Endothelial cell of umbilical vein (primary cell): ENCODE measurements at regions not wholly inside any gene's neighbourhood (a gene's known extent, or its start where the extent isn't known, plus 50 kb on each side); places are given as distances from the start of the nearest gene placed in this dataset.

ENCODE experiments used
- BruUV-seq: library from RNA; stranded (reverse); fragments of 400-500 nt; replicated peaks from 2 replicates; lab custom pipeline; 2021; lab: Mats Ljungman, UMichigan
- CTCF ChIA-PET: fragments of 300-600, 350-600 bp; sonication (Branson Sonifier 250); formaldehyde crosslinking; loops from one replicate; lab custom pipeline; 2021; ENCODE audit warnings: antibody characterized with exemption, inconsistent platforms; lab: Charles Lee
- POLR2A ChIA-PET: fragments of 300-600, 350-600 bp; sonication (Branson Sonifier 250); formaldehyde crosslinking; loops from one replicate; lab custom pipeline; 2021; ENCODE audit warnings: antibody characterized with exemption, inconsistent platforms; lab: Charles Lee
- DNase-seq: peaks from one replicate; pipeline ENCODE4 v3.0.0-alpha.2; 2011; ENCODE audit warnings: low read depth, low spot score
- FAIRE-seq: peaks from 2 replicates; lab custom pipeline; 2011; peaks lifted over from hg19 to GRCh38; lab: Jason Lieb, UNC
- H2AFZ ChIP-seq: 2 replicates; pipeline ENCODE4 v1.6.0; 2012; ENCODE audit warnings: low read depth, low read length, control low read depth, inconsistent platforms
- H3K27ac ChIP-seq: 2 replicates; pipeline ENCODE4 v1.5.1; 2011; ENCODE audit warnings: low read depth, mild to moderate bottlenecking, control low read depth, low read length, moderate library complexity; ENCODE audit not compliant: insufficient read depth
- H3K27me3 ChIP-seq, 2 experiments: 2 replicates each; pipeline versions ENCODE4 v1.6.0 to v1.6.1; 2011; ENCODE audit warnings: low read length in 2 of 2, mixed read lengths in 1 of 2; ENCODE audit not compliant: control insufficient read depth in 2 of 2, insufficient read depth in 2 of 2
- H3K36me3 ChIP-seq, 2 experiments: 2 replicates in 1 of 2; 3 replicates in 1 of 2; pipeline ENCODE4 v1.5.1; 2011; ENCODE audit warnings: low read length in 2 of 2, mild to moderate bottlenecking in 1 of 2, moderate library complexity in 1 of 2; ENCODE audit not compliant: control insufficient read depth in 2 of 2, insufficient read depth in 2 of 2; ENCODE audit errors: extremely low read depth in 1 of 2
- H3K4me1 ChIP-seq: 3 replicates; pipeline ENCODE4 v1.5.1; 2011; ENCODE audit warnings: mild to moderate bottlenecking, low read length; ENCODE audit not compliant: control insufficient read depth, insufficient read depth; ENCODE audit errors: extremely low read depth
- H3K4me2 ChIP-seq: 2 replicates; pipeline ENCODE4 v1.6.1; 2011; ENCODE audit warnings: low read length, control low read depth, mixed read lengths; ENCODE audit not compliant: insufficient read depth
- H3K4me3 ChIP-seq, 3 experiments: fragments of 200-600 bp in 1 of 3; sonication (generic), shearing (Covaris generic) in 1 of 3; replicated peaks in 1 of 3; 2 replicates each; pipeline ENCODE4 v1.5.1; 2011 to 2016; ENCODE audit warnings: control low read depth in 3 of 3, low read length in 3 of 3, mild to moderate bottlenecking in 2 of 3, inconsistent platforms in 1 of 3, low read depth in 1 of 3, moderate library complexity in 1 of 3; ENCODE audit not compliant: insufficient read depth in 1 of 3
- H3K79me2 ChIP-seq: 2 replicates; pipeline ENCODE4 v1.6.0; 2012; ENCODE audit warnings: low read length, inconsistent platforms; ENCODE audit not compliant: control insufficient read depth, insufficient read depth
- H3K9ac ChIP-seq: replicated peaks from 2 replicates; pipeline ENCODE3; 2011; ENCODE audit warnings: low read length, control low read depth; ENCODE audit not compliant: insufficient read depth; ENCODE audit errors: extremely low read depth
- H3K9me1 ChIP-seq: replicated peaks from 3 replicates; pipeline ENCODE4 v1.6.0; 2011; ENCODE audit warnings: mild to moderate bottlenecking, low read length; ENCODE audit not compliant: control insufficient read depth, insufficient read depth; ENCODE audit errors: extremely low read depth
- H3K9me3 ChIP-seq: replicated peaks from 2 replicates; pipeline ENCODE4 v1.5.1; 2012; ENCODE audit warnings: low read length, inconsistent platforms; ENCODE audit not compliant: control insufficient read depth, insufficient read depth
- H4K20me1 ChIP-seq: replicated peaks from 2 replicates; pipeline ENCODE3; 2011; ENCODE audit warnings: mild to moderate bottlenecking, low read length; ENCODE audit not compliant: control insufficient read depth, insufficient read depth; ENCODE audit errors: extremely low read depth
- CTCF ChIP-seq, 2 donors: IDR thresholded peaks; 1 replicate in 1 of 2; 2 replicates in 1 of 2; pipeline ENCODE4 v1.5.1; 2011; ENCODE audit warnings: low read length in 2 of 2, mild to moderate bottlenecking in 2 of 2, moderate library complexity in 2 of 2, control low read depth in 1 of 2, inconsistent platforms in 1 of 2, low read depth in 1 of 2; ENCODE audit not compliant: insufficient read depth in 1 of 2; ENCODE audit errors: extremely low read depth in 1 of 2
- EZH2 ChIP-seq: IDR thresholded peaks from 2 replicates; pipeline ENCODE4 v1.6.1; 2012; ENCODE audit warnings: borderline replicate concordance, low read depth, mild to moderate bottlenecking, moderate library complexity, low read length, inconsistent platforms; ENCODE audit not compliant: severe bottlenecking
- GATA2 ChIP-seq: IDR thresholded peaks from 2 replicates; pipeline ENCODE4 v1.7.0; 2011; ENCODE audit warnings: low read depth, mild to moderate bottlenecking, moderate library complexity, mixed read lengths, low read length; ENCODE audit not compliant: insufficient read length, insufficient read depth
- JUN ChIP-seq: IDR thresholded peaks from 2 replicates; pipeline ENCODE4 v1.6.1; 2011; ENCODE audit warnings: borderline replicate concordance, low read depth; ENCODE audit not compliant: insufficient read length, insufficient read depth
- MAX ChIP-seq: IDR thresholded peaks from 2 replicates; pipeline ENCODE4 v1.6.1; 2011; ENCODE audit not compliant: insufficient read depth, insufficient read length
- POLR2A ChIP-seq: IDR thresholded peaks from 2 replicates; pipeline ENCODE4 v1.6.1; 2012; ENCODE audit warnings: low read depth, mild to moderate bottlenecking, control low read depth, low read length
- dilution Hi-C: fragments of 300-500 bp; cut with MboI; formaldehyde crosslinking; loops from one replicate; pipeline ENCODE4 v1.15.0; 2019; ENCODE audit warnings: low sequenced_read_pairs; ENCODE audit not compliant: extremely low pct_ligation_motif_present
- intact Hi-C: fragments of 100-400 bp; cut with micrococcal nuclease; formaldehyde crosslinking; loops from one replicate; pipeline ENCODE4 v1.10.0; 2022

- no peak overlapping the region for H3K27ac ChIP-seq
- FAIRE-seq (no peak), DNase-seq (no peak)
- intact Hi-C loops, result no loop called here
- no peak overlapping the region for H3K9ac ChIP-seq
- H3K27me3 ChIP-seq, result no peaks in the 10 kb centered on the region
- POLR2A ChIA-PET, result no interaction called here
- no peaks in the 10 kb centered on the region for H4K20me1 ChIP-seq
- no peak for TF ChIP-seq CTCF (IDR thresholded peaks at IDR 0.05; ENCODE audit: extremely low read depth in 1 of 2, insufficient read depth in 1 of 2, low read depth in 1 of 2, low read length in 2 of 2)
- TF ChIP-seq MAX, result no peak
- no peak for TF ChIP-seq POLR2A
- no peak for TF ChIP-seq JUN
- TF ChIP-seq EZH2, result no peak
- TF ChIP-seq GATA2, result no peak
- H3K79me2 ChIP-seq, result no peaks in the 10 kb centered on the region
- no peaks in the 10 kb centered on the region for H3K4me1 ChIP-seq
- CTCF ChIA-PET, result no interaction called here
- no peaks in the 10 kb centered on the region for H3K36me3 ChIP-seq
- no peak overlapping the region for H3K4me2 ChIP-seq
- BruUV-seq, result no TSS peak
- no peak overlapping the region for H2AFZ ChIP-seq
- no peak overlapping the region for H3K4me3 ChIP-seq
- H3K9me1 ChIP-seq, result no peaks in the 10 kb centered on the region
- H3K9me3 ChIP-seq, result no peaks in the 10 kb centered on the region
- dilution Hi-C loops, result no loop called here
Measured at GRCh38 chr6:167420177-167420576, 95.3 kb downstream of the TTLL2 start.
